Right lobe of liver (tissue), 4 donors: ENCODE measurements at regions not wholly inside any gene's neighbourhood (a gene's known extent, or its start where the extent isn't known, plus 50 kb on each side); places are given as distances from the start of the nearest gene placed in this dataset.

ENCODE experiments used
- POLR2A ChIP-seq: fragments of 450-650 bp; IDR thresholded peaks from one replicate; pipeline ENCODE4 v1.6.1; 2017; ENCODE audit warnings: antibody characterized with exemption, mild to moderate bottlenecking
- TF ChIP-seq, protein P1 (sequence below), 4 donors: fragments of 200-600 bp in 3 of 4; fragments of 450-650 bp in 1 of 4; IDR thresholded peaks; one replicate each; pipeline versions ENCODE4 v1.5.1 to v1.8.0; 2016 to 2022; ENCODE audit warnings: antibody characterized with exemption in 4 of 4, mild to moderate bottlenecking in 2 of 4
- donor health status: DM: no; HTN: no; CAD: no.
- donor health status: DM: no; HTN: no; CAD: no.
- donor health status: DM: no; HTN: yes; CAD: no.

DNA sequence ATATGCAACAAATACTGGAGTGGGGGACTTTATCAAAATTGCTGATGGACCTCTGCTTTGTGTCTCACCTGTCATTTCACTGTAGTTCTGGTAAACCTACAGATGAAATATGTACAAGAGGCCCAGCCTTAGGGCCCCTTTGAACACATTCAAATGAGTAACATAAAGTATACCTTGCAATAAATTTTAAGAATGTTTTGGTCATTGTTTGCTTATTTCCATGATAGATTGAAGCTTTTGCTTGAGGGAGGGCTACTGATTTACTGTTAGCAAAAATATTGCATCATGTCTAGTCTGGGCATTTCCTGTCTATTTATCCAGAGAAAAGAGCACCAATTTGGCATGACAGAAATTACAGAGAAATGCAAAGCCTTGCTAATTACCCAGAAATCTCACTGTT is 705.5 kb upstream of the PCDH9 start:
- TF ChIP-seq, protein P1, sequence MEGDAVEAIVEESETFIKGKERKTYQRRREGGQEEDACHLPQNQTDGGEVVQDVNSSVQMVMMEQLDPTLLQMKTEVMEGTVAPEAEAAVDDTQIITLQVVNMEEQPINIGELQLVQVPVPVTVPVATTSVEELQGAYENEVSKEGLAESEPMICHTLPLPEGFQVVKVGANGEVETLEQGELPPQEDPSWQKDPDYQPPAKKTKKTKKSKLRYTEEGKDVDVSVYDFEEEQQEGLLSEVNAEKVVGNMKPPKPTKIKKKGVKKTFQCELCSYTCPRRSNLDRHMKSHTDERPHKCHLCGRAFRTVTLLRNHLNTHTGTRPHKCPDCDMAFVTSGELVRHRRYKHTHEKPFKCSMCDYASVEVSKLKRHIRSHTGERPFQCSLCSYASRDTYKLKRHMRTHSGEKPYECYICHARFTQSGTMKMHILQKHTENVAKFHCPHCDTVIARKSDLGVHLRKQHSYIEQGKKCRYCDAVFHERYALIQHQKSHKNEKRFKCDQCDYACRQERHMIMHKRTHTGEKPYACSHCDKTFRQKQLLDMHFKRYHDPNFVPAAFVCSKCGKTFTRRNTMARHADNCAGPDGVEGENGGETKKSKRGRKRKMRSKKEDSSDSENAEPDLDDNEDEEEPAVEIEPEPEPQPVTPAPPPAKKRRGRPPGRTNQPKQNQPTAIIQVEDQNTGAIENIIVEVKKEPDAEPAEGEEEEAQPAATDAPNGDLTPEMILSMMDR (IDR thresholded peaks at IDR 0.05), result no peak
- no peak for TF ChIP-seq POLR2A
